LNCaP clone FGC (cell line): ENCODE measurements at regions not wholly inside any gene's neighbourhood (a gene's known extent, or its start where the extent isn't known, plus 50 kb on each side); places are given as distances from the start of the nearest gene placed in this dataset.

ENCODE experiments used
- DNase-seq: peaks from one replicate; pipeline ENCODE4 v3.0.0-alpha.2; 2011; ENCODE audit warnings: low read depth
- H3K4me3 ChIP-seq: 2 replicates; pipeline ENCODE4 v1.5.1; 2011; ENCODE audit warnings: mild to moderate bottlenecking, low read depth, low read length, control low read depth
- CTCF ChIP-seq: IDR thresholded peaks from 2 replicates; pipeline ENCODE4 v1.5.1; 2012; ENCODE audit warnings: mild to moderate bottlenecking; ENCODE audit not compliant: control insufficient read depth, insufficient read depth; ENCODE audit errors: extremely low read depth

- no peak overlapping the region for H3K4me3 ChIP-seq
- no peak for DNase-seq
- no peak for TF ChIP-seq CTCF
Observed at GRCh38 chr9:111180811-111181210, 142.5 kb upstream of the LPAR1 start.

GRCh38 chr9:111179577-111179976 is 141.3 kb upstream of the LPAR1 start:
- no peak overlapping the region for H3K4me3 ChIP-seq
- no peak for TF ChIP-seq CTCF
- no peak for DNase-seq

- no peak for TF ChIP-seq CTCF
- no peak overlapping the region for H3K4me3 ChIP-seq
- DNase-seq, result no peak
Observed at GRCh38 chr9:111178331-111179055, 140.2 kb upstream of the LPAR1 start.

- DNase-seq, result no peak
- TF ChIP-seq CTCF, result no peak
- H3K4me3 ChIP-seq, result no peak overlapping the region
Observed at GRCh38 chr9:111176511-111176910, 138.2 kb upstream of the LPAR1 start.

- TF ChIP-seq CTCF, result no peak
- DNase-seq, result no peak
- no peak overlapping the region for H3K4me3 ChIP-seq
Observed at GRCh38 chr9:111175350-111175749, 137.1 kb upstream of the LPAR1 start.

- DNase-seq, result no peak
- no peak for TF ChIP-seq CTCF
- no peak overlapping the region for H3K4me3 ChIP-seq
Observed at GRCh38 chr9:111167341-111167740, 129.1 kb upstream of the LPAR1 start.
